Forelimb muscle (tissue), 1 donor: ENCODE measurements at regions not wholly inside any gene's neighbourhood (a gene's known extent, or its start where the extent isn't known, plus 50 kb on each side); places are given as distances from the start of the nearest gene placed in this dataset.
"Not testable (repeated sequence)": the region's sequence is repeated elsewhere in the genome, so short reads cannot be mapped to it uniquely, and the experiment has no call there.

ENCODE experiments used
- DNase-seq: peaks from one replicate; pipeline ENCODE4 v3.0.0-alpha.2; 2013; ENCODE audit warnings: low read depth

DNA sequence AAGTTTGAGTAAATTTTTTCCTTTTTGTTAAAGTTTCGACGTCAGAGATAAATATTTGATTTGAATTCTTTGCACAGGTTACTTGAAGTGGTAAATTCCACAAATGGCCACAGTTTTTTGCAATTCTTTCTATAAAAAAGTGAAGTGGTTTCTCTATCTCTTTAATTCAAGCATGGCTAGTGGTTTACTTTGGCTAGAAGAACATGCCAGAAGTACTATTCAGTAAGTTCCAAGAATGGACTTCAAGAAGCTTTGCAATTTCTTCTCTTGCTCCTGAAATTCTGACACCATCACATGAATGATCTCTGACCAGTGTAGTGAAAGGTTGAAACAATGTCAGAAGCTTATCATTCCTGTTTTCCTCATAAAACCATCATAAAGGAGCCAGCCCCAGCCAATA is 55.7 kb upstream of the RNPC3 start:
- DNase-seq = no peak

DNA sequence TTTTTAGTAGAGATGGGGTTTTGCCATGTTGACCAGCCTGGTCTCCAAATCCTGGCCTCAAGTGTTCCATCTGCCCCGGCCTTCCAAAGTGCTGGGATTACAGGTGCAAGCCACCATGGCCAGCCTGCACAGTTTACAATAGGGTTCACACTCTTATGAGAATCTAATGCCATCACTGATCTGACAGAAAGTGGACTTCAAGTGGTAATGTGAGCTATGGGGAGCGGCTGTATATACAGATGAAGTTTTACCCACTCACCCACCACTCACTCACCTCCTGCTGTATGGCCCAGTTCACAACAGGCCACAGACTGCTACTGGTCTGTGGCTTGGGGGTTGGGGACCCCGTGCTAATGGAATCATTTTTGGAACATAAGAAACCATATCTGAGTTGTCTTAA is 58.4 kb upstream of the RNPC3 start:
- DNase-seq = no peak

- DNase-seq = no peak
These were observed 64.1 kb upstream of the RNPC3 start for GRCh38 chr1:103461161-103462105.

GRCh38 chr1:103460511-103460910 is 65.0 kb upstream of the RNPC3 start:
- DNase-seq = no peak

- DNase-seq = no peak
These were observed 66.2 kb upstream of the RNPC3 start for GRCh38 chr1:103459346-103459745.

DNA sequence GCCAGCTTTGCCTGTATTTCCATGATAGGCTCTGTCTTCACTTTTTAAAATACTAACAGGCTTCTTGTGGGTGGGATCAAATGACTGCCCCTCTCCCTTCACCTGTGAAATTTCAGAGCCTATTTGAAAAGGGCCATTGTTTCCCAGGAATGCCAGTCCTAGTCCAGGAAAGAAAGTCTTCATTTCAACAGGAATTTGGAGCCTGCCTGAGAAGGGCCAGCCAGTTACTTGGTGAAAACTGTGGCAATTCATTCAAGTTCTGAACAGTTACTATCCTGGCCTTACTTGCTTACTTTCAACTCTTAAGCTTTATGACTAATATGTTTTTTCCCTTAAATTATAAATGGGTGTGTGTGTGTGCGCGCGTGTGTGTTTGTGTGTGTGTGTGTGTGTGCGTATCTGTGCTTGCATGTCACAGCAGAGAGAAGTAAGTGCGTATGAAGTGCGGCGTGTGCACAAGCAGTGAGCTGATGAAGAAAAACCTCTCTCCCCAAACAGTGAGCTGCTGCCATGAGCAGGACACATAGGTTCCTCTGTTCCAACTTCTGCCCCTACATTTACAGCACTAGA is 67.5 kb upstream of the RNPC3 start:
- DNase-seq = no peak

DNA sequence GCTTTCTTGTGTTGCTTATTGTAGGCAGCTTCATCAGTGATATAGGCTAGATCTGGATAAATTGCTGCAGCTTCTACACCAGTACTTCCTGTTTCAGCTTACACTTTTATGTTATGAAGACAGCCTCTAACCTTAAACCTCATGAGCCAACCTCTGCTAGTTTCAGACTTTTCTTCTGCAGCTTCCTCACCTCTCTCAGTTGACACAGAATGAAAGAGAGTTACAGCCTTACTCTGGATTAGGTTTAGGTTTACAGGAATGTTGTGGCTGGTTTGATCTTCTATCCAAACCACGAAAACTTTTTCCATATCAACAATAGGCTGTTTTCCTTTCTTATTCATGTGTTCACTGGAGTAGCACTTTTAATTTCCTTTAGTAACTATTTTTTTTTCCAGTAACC is 76.9 kb upstream of the RNPC3 start:
- DNase-seq = no peak

DNA sequence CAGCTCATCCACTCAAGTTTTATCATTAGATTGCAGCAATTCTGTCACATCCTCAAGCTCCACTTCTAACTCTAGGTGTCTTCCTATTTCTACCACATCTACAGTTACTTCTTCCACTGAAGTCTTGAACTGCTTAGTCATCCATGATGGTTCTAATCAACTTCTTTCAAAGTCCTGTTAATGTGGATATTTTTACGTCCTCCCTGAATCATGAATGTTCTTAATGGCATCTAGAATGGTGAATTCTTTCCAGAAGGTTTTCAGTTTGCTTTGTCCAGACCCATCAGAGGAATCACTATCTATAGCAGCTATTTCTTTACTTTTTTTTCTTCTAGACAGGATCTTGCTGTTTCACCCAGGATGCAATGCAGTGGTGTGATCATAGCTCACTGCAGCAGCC is 78.0 kb upstream of the RNPC3 start:
- DNase-seq = no peak

DNA sequence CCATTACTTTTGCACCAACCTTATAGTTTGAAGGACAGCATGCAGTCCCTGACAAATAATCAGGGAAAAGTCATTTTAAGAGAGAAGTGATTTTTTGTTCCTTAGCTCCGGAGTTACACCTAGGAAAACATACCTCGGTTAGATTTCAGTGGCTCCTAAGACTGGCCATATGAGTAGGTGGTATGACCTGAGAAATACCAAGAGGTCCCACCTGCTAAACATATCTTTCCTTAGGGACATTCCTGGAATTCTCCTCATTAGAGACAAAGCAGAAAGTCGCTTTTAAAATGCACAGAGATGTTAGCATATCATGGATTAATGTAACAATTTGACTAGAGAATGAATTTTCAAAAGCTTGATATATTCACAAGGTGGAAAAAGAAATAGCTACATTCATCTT is 84.2 kb upstream of the RNPC3 start:
- DNase-seq = no peak

GRCh38 chr1:103436568-103437100 is 88.9 kb upstream of the RNPC3 start:
- not testable (repeated sequence) for DNase-seq

GRCh38 chr1:103435443-103435842 is 90.1 kb upstream of the RNPC3 start:
- DNase-seq = no peak

DNA sequence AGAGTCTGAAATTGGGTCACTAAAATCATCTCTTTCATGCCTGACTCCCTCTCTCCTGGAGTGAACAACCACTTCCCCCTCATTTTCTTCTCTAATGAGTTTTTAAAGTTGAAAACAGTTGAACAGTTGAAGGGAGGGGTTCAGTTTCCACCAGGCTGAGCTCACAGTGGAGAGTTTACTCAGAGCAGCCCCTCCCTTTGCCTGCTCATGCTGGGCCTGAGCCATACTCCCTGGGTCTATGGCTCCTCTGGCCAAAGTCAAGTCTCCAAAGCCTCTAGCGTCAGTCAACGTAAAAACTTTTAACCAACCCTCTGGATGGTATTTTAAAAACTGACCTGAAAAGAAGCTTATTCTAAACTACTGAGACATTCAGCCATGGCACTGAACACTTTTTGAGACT is 100.8 kb upstream of the RNPC3 start:
- DNase-seq = no peak

DNA sequence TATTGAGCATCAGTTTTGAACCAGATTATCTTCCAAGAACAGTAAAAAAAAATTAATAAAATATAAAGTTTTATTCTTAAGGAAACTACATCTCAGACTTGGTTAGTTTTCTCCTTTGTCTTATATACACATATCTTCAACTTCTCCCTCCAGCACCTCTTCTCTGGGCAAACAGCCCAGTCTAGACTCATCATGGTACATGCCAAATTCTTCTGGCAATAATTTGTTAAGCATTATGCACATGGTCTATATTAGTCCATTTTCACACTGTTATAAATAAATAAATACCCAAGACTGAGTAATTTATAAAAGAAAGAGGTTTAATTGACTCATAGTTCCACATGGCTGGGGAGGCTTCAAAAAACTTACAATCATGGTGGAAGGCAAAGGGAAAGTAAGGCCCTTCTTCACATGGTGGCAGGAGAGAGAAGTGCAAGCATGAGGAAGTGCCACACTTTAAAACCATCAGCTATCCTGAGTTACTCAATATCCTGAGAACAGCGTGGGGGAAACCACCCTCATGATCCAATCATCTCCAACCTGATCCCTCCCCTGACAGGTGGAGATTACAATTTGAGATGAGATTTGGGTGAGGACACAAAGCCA is 108.7 kb upstream of the RNPC3 start:
- no peak for DNase-seq

DNA sequence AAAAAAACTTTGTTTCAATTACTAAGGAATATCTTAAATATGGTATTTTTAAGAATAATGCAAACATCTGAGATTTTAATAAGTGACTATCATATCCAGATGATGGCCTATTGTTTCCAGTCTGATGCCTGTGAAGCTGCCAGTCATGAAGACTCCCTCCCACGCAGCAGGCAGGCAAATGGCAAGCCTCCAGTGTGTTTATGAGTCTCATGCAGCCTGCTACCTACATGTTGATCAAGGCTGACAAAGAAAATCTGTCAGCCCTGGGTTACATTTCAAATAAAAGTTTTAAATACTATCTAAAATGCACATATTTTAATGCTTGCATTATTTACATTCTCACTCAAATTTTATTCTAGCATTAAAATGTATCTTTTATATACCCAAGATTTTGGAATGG is 137.6 kb upstream of the RNPC3 start:
- no peak for DNase-seq

DNA sequence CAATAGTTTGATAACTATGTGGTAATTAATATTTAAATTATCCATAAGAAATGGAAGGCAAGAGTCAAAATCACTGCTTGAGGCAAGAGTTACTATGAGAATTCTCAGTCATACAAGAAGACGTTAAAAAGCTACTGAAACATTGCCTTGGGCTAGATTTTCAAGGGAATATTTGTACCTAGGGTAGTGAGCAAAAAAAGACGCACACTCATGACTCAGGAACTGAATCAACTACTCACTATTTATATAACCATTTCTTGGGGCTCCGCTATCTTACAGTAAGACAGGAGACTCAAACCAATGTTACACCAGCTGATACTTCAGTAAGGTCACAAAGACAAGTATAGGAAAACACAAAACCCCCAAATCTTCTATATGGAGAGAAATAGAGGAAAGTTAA is 151.5 kb upstream of the RNPC3 start:
- no peak for DNase-seq

DNA sequence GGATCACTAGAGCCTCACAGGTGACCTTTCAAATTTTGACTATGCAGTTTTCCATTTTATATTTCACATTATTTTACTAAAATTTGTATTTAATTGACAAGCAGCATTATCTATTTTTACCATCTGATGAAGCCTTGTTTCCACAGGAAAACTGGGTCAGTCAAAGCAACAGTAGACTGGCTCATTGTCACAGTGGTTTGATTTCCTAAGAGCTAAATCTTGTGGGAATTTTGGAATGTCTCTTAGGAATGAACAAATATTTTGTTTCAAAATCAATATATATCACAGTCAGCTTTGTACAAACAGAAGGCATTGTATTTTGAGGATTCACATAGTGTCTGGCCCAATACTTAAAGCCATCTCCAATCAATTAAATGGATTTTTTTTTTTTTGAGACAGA is 152.6 kb upstream of the RNPC3 start:
- DNase-seq = no peak

DNA sequence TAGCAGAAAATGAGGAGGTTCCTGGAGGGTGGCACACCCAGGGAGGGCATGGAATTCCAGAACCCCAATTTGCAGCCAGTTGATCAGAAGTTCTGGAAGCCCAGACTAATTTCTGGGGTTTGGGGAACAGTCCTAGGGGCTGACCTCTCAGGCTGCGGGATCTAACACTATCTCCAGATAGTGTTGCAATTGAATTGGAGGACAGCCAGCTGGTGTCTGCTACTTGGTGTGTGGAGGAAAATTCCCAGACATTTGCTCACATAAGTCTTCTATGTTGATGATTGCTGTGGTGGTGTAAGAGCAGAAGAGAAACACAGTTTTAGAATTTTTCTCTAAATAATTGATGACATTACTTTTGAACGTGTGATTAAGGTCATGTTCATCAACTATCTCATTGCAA is 154.3 kb upstream of the RNPC3 start:
- DNase-seq = no peak

DNA sequence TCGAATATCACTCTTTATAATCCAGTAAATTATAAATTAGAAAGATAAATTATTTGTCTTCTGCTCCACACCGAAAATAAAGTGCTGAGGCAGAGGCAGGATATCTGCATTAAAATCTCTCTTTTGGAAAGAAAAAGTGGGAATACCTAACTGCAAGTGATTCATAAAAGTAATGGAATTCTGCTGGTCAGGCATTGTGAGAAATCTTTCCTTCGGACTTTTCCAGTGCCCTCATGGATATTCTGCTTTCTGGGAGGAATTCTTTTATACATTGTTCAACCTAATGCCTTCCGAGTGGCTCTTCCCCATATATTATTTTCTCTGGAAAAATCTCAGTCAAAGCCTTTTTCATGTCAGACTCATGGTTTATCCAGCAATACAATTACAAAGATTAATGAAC is 158.3 kb upstream of the RNPC3 start:
- no peak for DNase-seq

DNA sequence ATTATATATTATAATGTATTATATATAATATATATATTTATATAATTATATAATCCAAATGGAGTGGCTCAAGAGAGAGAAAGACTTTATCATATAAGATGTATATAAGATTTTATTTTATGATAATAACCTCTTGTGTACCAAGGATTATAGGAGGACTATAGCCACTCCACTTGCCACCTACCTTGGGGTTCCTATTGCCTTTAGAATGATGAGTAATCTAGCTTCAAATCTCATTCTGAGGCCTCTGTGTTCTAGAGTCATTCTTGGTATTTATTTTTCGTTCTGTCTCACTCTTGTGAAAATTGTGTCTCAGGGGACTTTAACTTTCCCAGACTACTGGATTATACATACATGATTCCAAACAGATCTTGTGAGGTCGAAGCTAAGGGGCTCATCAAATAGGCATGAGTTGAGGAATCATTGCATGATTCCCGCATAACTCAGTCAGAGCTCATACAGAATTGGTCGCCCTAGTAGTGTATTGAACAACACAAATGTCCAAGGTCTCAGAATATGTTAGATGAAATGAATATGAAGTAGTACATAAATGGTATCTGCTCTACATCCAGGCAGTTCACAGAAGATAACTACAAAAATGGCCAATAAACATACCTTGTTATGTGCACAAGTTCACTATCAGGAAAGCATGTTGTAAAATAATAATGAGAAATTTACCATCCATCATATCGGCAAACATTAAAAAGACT is 159.5 kb upstream of the RNPC3 start:
- no peak for DNase-seq

- DNase-seq = no peak
These were observed 162.5 kb upstream of the RNPC3 start for GRCh38 chr1:103363008-103363365.

DNA sequence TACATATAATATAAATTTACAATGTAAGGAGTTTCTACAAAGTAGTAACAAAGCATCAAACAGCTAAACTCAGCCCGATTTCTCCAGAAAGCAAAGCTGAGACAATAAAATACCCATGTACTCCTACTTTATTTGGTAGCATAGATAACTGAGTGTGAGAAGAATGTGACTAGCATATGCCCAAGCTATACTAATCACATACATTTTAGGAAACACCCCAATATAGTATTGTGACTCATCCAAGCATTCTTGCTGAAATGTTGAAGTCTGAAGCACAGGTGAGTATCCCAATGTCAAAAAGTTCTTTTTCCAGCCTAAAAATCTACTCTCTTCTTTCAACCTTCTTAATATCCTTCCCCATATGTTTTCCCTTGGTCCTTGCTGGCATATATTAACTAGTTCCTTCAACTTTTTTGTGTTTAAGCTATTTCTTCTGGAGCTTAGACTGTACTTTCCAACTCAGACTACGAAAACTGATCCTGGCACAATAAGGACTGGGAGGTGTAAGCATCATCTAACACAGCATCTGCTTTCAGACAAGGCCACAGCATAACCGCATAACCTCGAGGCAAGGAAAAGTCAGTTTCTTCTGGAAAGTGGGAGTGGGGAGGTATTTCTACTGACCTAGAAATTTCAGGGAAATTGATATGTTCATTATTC is 163.0 kb upstream of the RNPC3 start:
- DNase-seq = no peak

DNA sequence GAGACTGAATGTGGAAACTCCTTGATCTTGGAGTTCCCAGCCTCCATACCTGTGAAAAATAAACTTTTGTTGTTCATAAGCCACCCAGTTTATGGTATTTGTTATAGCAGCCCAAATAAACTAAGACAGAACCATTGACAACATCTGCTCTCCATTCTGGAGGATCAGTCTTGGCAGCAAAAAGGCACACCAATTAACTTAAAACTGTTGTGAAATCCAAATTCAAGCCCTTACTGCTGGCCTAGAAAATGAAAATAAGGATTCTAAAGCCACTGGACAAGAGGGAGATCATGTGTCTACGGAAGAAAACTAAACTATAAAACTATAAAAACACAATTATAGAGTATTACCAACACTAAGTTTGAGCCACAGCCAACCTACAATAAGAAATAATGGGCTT is 172.1 kb upstream of the RNPC3 start:
- no peak for DNase-seq
